ENCODE measurements at regions not wholly inside any gene's neighbourhood (a gene's known extent, or its start where the extent isn't known, plus 50 kb on each side); places are given as distances from the start of the nearest gene placed in this dataset.

DNA sequence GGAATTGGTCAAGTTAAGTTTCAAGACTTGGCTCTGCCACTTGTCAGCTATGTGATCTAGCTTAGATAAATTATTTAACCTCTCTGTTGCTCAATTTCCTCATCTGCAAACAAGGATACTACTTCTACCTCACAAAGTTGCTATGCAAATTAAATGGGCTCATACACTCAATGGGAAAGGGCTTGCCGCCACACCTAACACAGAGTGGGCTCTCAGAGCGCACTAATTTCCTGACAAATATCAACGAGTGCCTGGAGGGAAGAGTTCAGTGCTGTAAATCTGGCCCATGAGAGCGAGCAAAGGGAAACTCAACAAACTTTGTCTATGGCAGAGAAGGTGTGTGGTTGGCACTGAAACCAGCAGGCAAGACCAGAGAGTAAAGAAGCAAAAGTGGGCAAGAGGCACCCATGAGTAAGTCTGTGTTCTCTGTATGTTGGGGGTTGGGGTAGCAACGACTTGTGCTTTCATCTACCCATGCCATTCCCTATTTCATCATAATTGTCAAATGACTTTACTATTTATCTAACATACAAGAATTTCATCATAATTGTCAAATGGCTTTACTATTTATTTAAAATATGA, 60.7 kb upstream of the PHF21A start:
- Histone ChIP-seq H3K27ac (no peak overlapping the region), H3K9me3 (replicated peaks in 1 of 3) (no peaks in the 10 kb centered on the region), H3K27me3 (no peaks in the 10 kb centered on the region), H3K4me1 (replicated peaks in 1 of 2) (no peaks in the 10 kb centered on the region), H3K36me3 (replicated peaks in 1 of 2) (no peaks in the 10 kb centered on the region), H3K4me3 (no peak overlapping the region)
- intact Hi-C loops (cut with DNase I), result no loop called here
- no peak for DNase-seq
- no peak for TF ChIP-seq POLR2A (IDR thresholded peaks at IDR 0.05)
- TF ChIP-seq, protein P1, sequence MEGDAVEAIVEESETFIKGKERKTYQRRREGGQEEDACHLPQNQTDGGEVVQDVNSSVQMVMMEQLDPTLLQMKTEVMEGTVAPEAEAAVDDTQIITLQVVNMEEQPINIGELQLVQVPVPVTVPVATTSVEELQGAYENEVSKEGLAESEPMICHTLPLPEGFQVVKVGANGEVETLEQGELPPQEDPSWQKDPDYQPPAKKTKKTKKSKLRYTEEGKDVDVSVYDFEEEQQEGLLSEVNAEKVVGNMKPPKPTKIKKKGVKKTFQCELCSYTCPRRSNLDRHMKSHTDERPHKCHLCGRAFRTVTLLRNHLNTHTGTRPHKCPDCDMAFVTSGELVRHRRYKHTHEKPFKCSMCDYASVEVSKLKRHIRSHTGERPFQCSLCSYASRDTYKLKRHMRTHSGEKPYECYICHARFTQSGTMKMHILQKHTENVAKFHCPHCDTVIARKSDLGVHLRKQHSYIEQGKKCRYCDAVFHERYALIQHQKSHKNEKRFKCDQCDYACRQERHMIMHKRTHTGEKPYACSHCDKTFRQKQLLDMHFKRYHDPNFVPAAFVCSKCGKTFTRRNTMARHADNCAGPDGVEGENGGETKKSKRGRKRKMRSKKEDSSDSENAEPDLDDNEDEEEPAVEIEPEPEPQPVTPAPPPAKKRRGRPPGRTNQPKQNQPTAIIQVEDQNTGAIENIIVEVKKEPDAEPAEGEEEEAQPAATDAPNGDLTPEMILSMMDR (IDR thresholded peaks at IDR 0.05), result no peak
- 81 to 88% (median 83%) methylated on average over 5 of the region's 5 CpGs for WGBS, 4 donors

DNA sequence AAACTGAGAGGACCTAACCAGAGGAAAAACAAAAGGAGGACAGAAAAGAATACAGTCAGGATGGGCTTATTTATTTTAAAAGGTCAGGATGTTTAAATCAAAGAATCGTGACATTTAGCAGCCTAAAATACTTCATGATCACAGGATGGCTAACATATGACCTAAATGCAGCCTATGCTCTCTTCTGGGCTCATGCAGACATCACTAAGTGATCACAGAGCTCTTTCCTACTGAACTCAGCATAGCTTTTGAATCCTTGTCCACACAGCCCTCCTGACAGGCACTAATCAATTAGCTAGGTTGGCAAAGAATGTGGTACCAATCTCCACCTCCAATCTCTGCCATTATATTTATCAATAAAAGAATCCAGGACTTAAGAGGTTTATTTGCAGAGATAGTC, 60.1 kb upstream of the PHF21A start:
- no peaks in the 10 kb centered on the region for H3K27me3 ChIP-seq
- no peaks in the 10 kb centered on the region for H3K36me3 ChIP-seq (replicated peaks in 1 of 2)
- no peak for TF ChIP-seq POLR2A (IDR thresholded peaks at IDR 0.05)
- TF ChIP-seq, protein P1 (IDR thresholded peaks at IDR 0.05), result no peak
- no peaks in the 10 kb centered on the region for H3K4me1 ChIP-seq (replicated peaks in 1 of 2)
- H3K9me3 ChIP-seq (replicated peaks in 1 of 3), result no peaks in the 10 kb centered on the region
- no peak overlapping the region for H3K27ac ChIP-seq
- WGBS, 4 donors, result 54 to 71% (median 57%) methylated on average over 1 of the region's 1 CpG
- no peak for DNase-seq
- no peak overlapping the region for H3K4me3 ChIP-seq
- intact Hi-C loops (cut with DNase I), result no loop called here

DNA sequence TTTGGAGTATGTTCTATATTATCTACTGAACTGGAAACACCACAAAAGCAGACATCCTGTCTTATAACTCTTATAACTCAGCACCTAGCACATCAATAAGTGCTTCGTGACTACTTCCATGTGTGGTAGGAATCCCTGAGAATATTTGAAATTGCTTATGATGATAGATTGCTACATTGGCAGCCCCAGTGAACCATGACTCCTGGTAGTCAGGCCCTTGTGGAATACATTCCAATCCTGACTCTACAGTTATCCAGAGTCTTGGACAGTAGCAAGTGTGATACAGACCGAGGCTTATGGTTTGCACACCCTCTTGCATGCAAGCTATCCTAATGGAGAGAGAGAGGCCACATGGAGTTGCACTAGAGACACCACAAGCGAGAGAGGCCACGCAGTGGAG, 59.5 kb upstream of the PHF21A start:
- intact Hi-C loops (cut with DNase I), result no loop called here
- 83 to 86% (median 84%) methylated on average over 4 of the region's 4 CpGs for WGBS, 4 donors
- H3K36me3 ChIP-seq (replicated peaks in 1 of 2), result no peaks in the 10 kb centered on the region
- H3K27ac ChIP-seq, result no peak overlapping the region
- no peaks in the 10 kb centered on the region for H3K4me1 ChIP-seq (replicated peaks in 1 of 2)
- no peak for DNase-seq
- no peaks in the 10 kb centered on the region for H3K9me3 ChIP-seq (replicated peaks in 1 of 3)
- TF ChIP-seq, protein P1 (IDR thresholded peaks at IDR 0.05), result no peak
- no peak for TF ChIP-seq POLR2A (IDR thresholded peaks at IDR 0.05)
- H3K4me3 ChIP-seq, result no peak overlapping the region
- H3K27me3 ChIP-seq, result no peaks in the 10 kb centered on the region

DNA sequence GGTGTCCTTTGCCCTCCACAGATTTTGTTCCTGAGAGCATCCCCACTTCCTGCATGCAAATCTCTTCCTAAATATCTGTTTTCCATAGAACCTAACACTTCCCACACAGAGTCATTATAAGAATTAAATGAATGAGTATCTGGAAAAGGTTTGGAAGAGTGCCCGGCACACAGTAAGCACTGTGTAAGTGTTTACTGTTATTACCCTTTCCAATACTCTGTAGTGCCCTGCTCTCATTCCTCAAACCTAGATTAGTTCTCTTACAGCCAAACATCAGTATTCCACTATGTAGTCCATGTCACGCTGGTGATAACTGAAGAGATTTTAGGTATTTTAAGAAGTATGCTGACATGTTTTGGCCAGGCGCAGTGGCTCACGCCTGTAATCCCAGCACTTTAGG, 57.3 kb upstream of the PHF21A start:
- H3K27me3 ChIP-seq, result no peaks in the 10 kb centered on the region
- WGBS, 4 donors, result 76 to 90% (median 85%) methylated on average over 4 of the region's 4 CpGs
- no peak for TF ChIP-seq POLR2A (IDR thresholded peaks at IDR 0.05)
- TF ChIP-seq, protein P1 (IDR thresholded peaks at IDR 0.05), result no peak

More for the DNA sequence above, 57.3 kb upstream of the PHF21A start:
- no peak for DNase-seq
- no peaks in the 10 kb centered on the region for H3K4me1 ChIP-seq (replicated peaks in 1 of 2)
- H3K4me3 ChIP-seq, result no peak overlapping the region
- H3K9me3 ChIP-seq (replicated peaks in 1 of 3), result no peaks in the 10 kb centered on the region
- intact Hi-C loops (cut with DNase I), result no loop called here
- no peak overlapping the region for H3K27ac ChIP-seq
- H3K36me3 ChIP-seq (replicated peaks in 1 of 2), result no peaks in the 10 kb centered on the region

Data from adrenal gland (tissue), 9 donors.